ENCODE measurements at regions not wholly inside any gene's neighbourhood (a gene's known extent, or its start where the extent isn't known, plus 50 kb on each side); places are given as distances from the start of the nearest gene placed in this dataset.

- H3K27me3 ChIP-seq (ENCODE audit: control insufficient read depth, insufficient read depth, low read length): no peaks in the 10 kb centered on the region
- DNase-seq: no peak
- no peak overlapping the region for H3K4me3 ChIP-seq (ENCODE audit: insufficient read depth, low read depth, low read length)
- no peaks in the 10 kb centered on the region for H3K36me3 ChIP-seq (replicated peaks; ENCODE audit: control insufficient read depth, insufficient read depth, low read length)
Measured at GRCh38 chr11:128642571-128642970, 51.3 kb upstream of the FLI1 start.

- Histone ChIP-seq H3K27me3 (ENCODE audit: control insufficient read depth, insufficient read depth, low read length) (no peaks in the 10 kb centered on the region), H3K36me3 (replicated peaks; ENCODE audit: control insufficient read depth, insufficient read depth, low read length) (no peaks in the 10 kb centered on the region), H3K4me3 (ENCODE audit: insufficient read depth, low read depth, low read length) (no peak overlapping the region)
- peak; percentile 57 for DNase-seq
Measured at GRCh38 chr11:128643661-128644317, 50.1 kb upstream of the FLI1 start.

Data from H7 (cell line).